Natural killer cell (primary cell): ENCODE measurements at regions not wholly inside any gene's neighbourhood (a gene's known extent, or its start where the extent isn't known, plus 50 kb on each side); places are given as distances from the start of the nearest gene placed in this dataset.

Experiments
- ATAC-seq, 3 donors: fragments of 150-1000 bp in 2 of 3; fragments of 200-7000 bp in 1 of 3; cut with Tn5 transposase; 1 replicate in 1 of 3; 2 replicates in 2 of 3; pipeline ENCODE4 v1.10.0; 2021; ENCODE audit warnings: mild to moderate bottlenecking in 2 of 3, moderate library complexity in 2 of 3
- DNase-seq, 2 donors: peaks; one replicate each; pipeline versions ENCODE4 v3.0.0 to v3.0.0-alpha.2; 2013 to 2021; ENCODE audit warnings: mixed read lengths in 1 of 2
- H3K27ac ChIP-seq: one replicate; pipeline ENCODE4 v1.5.1; 2013; ENCODE audit warnings: mild to moderate bottlenecking, low read length
- H3K27me3 ChIP-seq: one replicate; pipeline ENCODE4 v1.6.1; 2013; ENCODE audit warnings: low read length; ENCODE audit not compliant: control insufficient read depth, insufficient read depth
- H3K36me3 ChIP-seq: one replicate; pipeline ENCODE4 v1.6.1; 2013; ENCODE audit warnings: low read length; ENCODE audit not compliant: control insufficient read depth, insufficient read depth
- H3K4me1 ChIP-seq: one replicate; pipeline ENCODE4 v1.6.1; 2013; ENCODE audit warnings: low read length; ENCODE audit not compliant: control insufficient read depth, insufficient read depth
- H3K4me3 ChIP-seq: one replicate; pipeline ENCODE4 v1.5.1; 2013; ENCODE audit warnings: low read length
- H3K9me3 ChIP-seq: one replicate; pipeline ENCODE4 v1.6.1; 2013; ENCODE audit warnings: low read length; ENCODE audit not compliant: control insufficient read depth, insufficient read depth
- H3K27ac Mint-ChIP-seq, 2 donors: one replicate each; pipeline ENCODE4 v1.8.0; 2022; ENCODE audit warnings: mild to moderate bottlenecking in 2 of 2, mixed read lengths in 2 of 2, moderate library complexity in 1 of 2
- H3K27me3 Mint-ChIP-seq, 2 donors: one replicate each; pipeline ENCODE4 v1.8.0; 2022; ENCODE audit warnings: low read depth in 2 of 2, mixed read lengths in 2 of 2
- H3K36me3 Mint-ChIP-seq: one replicate; pipeline ENCODE4 v1.8.0; 2022; ENCODE audit warnings: mixed read lengths
- H3K4me1 Mint-ChIP-seq, 2 donors: one replicate each; pipeline ENCODE4 v1.8.0; 2022; ENCODE audit warnings: mixed read lengths in 2 of 2
- H3K4me3 Mint-ChIP-seq: one replicate; pipeline ENCODE4 v1.8.0; 2022; ENCODE audit warnings: mild to moderate bottlenecking, moderate library complexity, mixed read lengths
- H3K9me3 Mint-ChIP-seq, 2 donors: one replicate each; pipeline ENCODE4 v1.8.0; 2022; ENCODE audit warnings: mixed read lengths in 2 of 2
- CTCF ChIP-seq: fragments of 200-600 bp; IDR thresholded peaks from one replicate; pipeline ENCODE4 v1.8.0; 2022; ENCODE audit warnings: antibody characterized with exemption
- WGBS: methylation state at CpG from one replicate; pipeline ENCODE4 v1.1.7; 2013; ENCODE audit warnings: missing lambda C conversion rate; ENCODE audit not compliant: insufficient coverage; 5-methylcytosine and 5-hydroxymethylcytosine counted together
- intact Hi-C: fragments of 100-400 bp; cut with micrococcal nuclease; formaldehyde crosslinking; loops from one replicate; pipeline ENCODE4 v1.14.2; 2022

DNA sequence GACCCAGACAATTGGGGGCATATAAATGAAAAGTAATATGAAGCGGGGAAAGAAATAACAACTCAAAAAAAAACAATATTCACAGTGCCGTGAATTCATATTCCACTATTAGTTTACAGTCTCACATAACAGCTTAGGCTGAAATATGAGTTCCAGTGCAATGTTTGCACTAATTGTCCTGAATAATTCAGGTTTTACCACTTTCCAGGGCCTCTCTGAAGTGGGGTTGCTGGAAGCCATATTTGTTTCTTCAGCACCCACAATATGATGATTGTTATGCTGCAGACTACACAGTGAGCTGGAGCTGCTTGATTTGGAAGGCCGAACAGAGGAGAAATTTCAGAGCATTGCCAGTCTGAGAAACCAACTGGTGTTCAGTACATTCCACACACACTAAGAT lies 894.5 kb upstream of the ACVR2A start:
- 95% methylated on average over 2 of the region's 3 CpGs for WGBS
- Mint-ChIP-seq H3K4me3 (no peak overlapping the region), H3K27me3 (no peaks in the 10 kb centered on the region), H3K36me3 (no peaks in the 10 kb centered on the region), H3K9me3 (peaks cover 6 to 8% of the 10 kb centered on the region in 2 donors), H3K4me1 (no peaks in the 10 kb centered on the region), H3K27ac (no peak overlapping the region)
- Histone ChIP-seq H3K27ac (no peak overlapping the region), H3K4me3 (no peak overlapping the region), H3K36me3 (no peaks in the 10 kb centered on the region), H3K4me1 (no peaks in the 10 kb centered on the region), H3K27me3 (no peaks in the 10 kb centered on the region), H3K9me3 (no peaks in the 10 kb centered on the region)
- no peak for ATAC-seq
- no peak for DNase-seq
- intact Hi-C loops = no loop called here
- no peak for TF ChIP-seq CTCF

DNA sequence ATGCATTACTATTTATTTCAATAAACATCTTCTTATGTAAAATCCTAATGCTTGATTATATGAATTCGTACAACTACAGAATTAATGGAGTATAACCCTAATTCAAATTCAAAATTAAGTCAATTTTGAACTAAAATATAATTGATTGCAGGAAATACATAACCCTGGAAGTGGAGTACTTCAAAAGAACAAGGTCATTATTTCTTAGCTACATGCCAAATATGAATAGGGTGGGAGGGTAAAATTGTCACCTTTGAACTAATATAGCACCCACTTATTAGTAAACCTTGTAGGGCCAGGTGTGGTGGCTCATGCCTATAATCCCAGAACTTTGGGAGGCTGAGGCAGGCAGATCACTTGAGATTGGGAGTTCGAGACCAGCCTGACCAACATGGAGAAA lies 895.4 kb upstream of the ACVR2A start:
- no peak for TF ChIP-seq CTCF
- no peak overlapping the region for H3K4me3 Mint-ChIP-seq
- H3K27ac Mint-ChIP-seq = no peak overlapping the region
- no peaks in the 10 kb centered on the region for H3K27me3 Mint-ChIP-seq
- ATAC-seq (no peak), DNase-seq (no peak)
- H3K27ac ChIP-seq = no peak overlapping the region
- H3K4me1 ChIP-seq = no peaks in the 10 kb centered on the region
- intact Hi-C loops = no loop called here
- WGBS = 70% methylated on average over 1 of the region's 2 CpGs
- H3K4me3 ChIP-seq = no peak overlapping the region
- H3K36me3 Mint-ChIP-seq = no peaks in the 10 kb centered on the region
- peaks cover 8 to 13% of the 10 kb centered on the region in 2 donors for H3K9me3 Mint-ChIP-seq
- H3K9me3 ChIP-seq = no peaks in the 10 kb centered on the region
- H3K36me3 ChIP-seq = no peaks in the 10 kb centered on the region
- no peaks in the 10 kb centered on the region for H3K4me1 Mint-ChIP-seq
- H3K27me3 ChIP-seq = no peaks in the 10 kb centered on the region

DNA sequence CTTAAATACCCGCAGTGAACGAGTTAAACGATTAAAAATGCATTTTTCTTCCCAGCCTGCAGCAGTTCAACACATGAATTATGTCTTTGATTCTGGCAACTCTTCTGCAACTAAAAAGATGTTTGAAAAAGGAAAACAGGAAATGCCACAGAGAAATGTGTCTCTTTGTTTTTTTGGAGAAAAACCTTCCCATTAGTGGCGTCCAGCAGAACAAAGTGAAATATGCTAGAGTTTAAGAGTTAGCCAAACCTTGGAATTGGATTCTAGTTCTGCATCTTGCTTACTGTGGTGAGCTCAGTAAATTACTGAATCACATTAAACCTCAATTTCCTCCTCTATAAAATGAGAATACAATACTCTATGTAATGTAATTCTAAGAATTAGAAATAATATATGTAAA lies 900.2 kb upstream of the ACVR2A start:
- ATAC-seq (no peak), DNase-seq (no peak)
- peaks cover 8 to 11% of the 10 kb centered on the region in 2 donors for H3K9me3 Mint-ChIP-seq
- intact Hi-C loops = no loop called here
- 87% methylated on average over 4 of the region's 4 CpGs for WGBS
- no peaks in the 10 kb centered on the region for H3K27me3 Mint-ChIP-seq
- no peaks in the 10 kb centered on the region for H3K36me3 Mint-ChIP-seq
- Histone ChIP-seq H3K27ac (no peak overlapping the region), H3K27me3 (no peaks in the 10 kb centered on the region), H3K4me3 (no peak overlapping the region), H3K4me1 (no peaks in the 10 kb centered on the region), H3K9me3 (no peaks in the 10 kb centered on the region), H3K36me3 (no peaks in the 10 kb centered on the region)
- H3K27ac Mint-ChIP-seq = no peak overlapping the region
- no peaks in the 10 kb centered on the region for H3K4me1 Mint-ChIP-seq
- H3K4me3 Mint-ChIP-seq = no peak overlapping the region
- no peak for TF ChIP-seq CTCF

- no peak for TF ChIP-seq CTCF
- ATAC-seq (no peak), DNase-seq (no peak)
- no peaks in the 10 kb centered on the region for H3K27me3 Mint-ChIP-seq
- 76% methylated on average over 4 of the region's 5 CpGs for WGBS
- no peaks in the 10 kb centered on the region for H3K4me1 ChIP-seq
- H3K27ac ChIP-seq = no peak overlapping the region
- no peak overlapping the region for H3K4me3 Mint-ChIP-seq
- H3K27me3 ChIP-seq = no peaks in the 10 kb centered on the region
- H3K4me3 ChIP-seq = no peak overlapping the region
- no peaks in the 10 kb centered on the region for H3K4me1 Mint-ChIP-seq
- H3K27ac Mint-ChIP-seq = no peak overlapping the region
- H3K9me3 ChIP-seq = no peaks in the 10 kb centered on the region
- intact Hi-C loops = no loop called here
- H3K36me3 ChIP-seq = no peaks in the 10 kb centered on the region
- H3K9me3 Mint-ChIP-seq = peaks cover 10 to 17% of the 10 kb centered on the region in 2 donors
- no peaks in the 10 kb centered on the region for H3K36me3 Mint-ChIP-seq
Measured at GRCh38 chr2:146939991-146940685, 904.7 kb upstream of the ACVR2A start.
